SK-N-SH (cell line): ENCODE measurements at regions not wholly inside any gene's neighbourhood (a gene's known extent, or its start where the extent isn't known, plus 50 kb on each side); places are given as distances from the start of the nearest gene placed in this dataset.

Experiments used
- CTCF ChIA-PET: fragments of 300-600, 350-600 bp; formaldehyde crosslinking; extraction: SDS; loops from one replicate; lab custom pipeline; 2021; lab: Yijun Ruan, JAX
- POLR2A ChIA-PET: fragments of 350-600 bp; sonication (Branson Sonifier 250); formaldehyde crosslinking; extraction: SDS; loops from one replicate; lab custom pipeline; 2020; ENCODE audit warnings: antibody characterized with exemption, inconsistent platforms; lab: Yijun Ruan, JAX
- DNase-seq: peaks from one replicate; pipeline ENCODE4 v3.0.0; 2012
- H2AFZ ChIP-seq: fragments of 200-600 bp; sonication (generic); 2 replicates; pipeline ENCODE4 v1.8.1; 2016; ENCODE audit warnings: antibody characterized with exemption, mild to moderate bottlenecking, low read depth
- H3F3A ChIP-seq: fragments of 200-600 bp; sonication (generic); replicated peaks from 2 replicates; pipeline ENCODE3; 2016; ENCODE audit warnings: antibody characterized with exemption, mild to moderate bottlenecking; ENCODE audit not compliant: insufficient read depth
- H3K27ac ChIP-seq, 2 experiments: fragments of 200-500 bp in 1 of 2; fragments of 200-600 bp in 1 of 2; sonication (Bioruptor generic) in 1 of 2; sonication (generic), shearing (Covaris generic) in 1 of 2; 2 replicates each; pipeline versions ENCODE4 v1.5.1 to v1.6.1; 2014 to 2016; ENCODE audit warnings: low read depth in 2 of 2, inconsistent platforms in 1 of 2, low read length in 1 of 2, mild to moderate bottlenecking in 1 of 2, mixed read lengths in 1 of 2
- H3K27me3 ChIP-seq: fragments of 200-600 bp; sonication (generic), shearing (Covaris generic); 2 replicates; pipeline ENCODE4 v1.6.1; 2016; ENCODE audit warnings: mixed run types; ENCODE audit not compliant: insufficient read depth
- H3K36me3 ChIP-seq, 2 experiments: fragments of 200-500 bp in 1 of 2; fragments of 200-600 bp in 1 of 2; sonication (Bioruptor generic) in 1 of 2; sonication (generic) in 1 of 2; replicated peaks in 1 of 2; 2 replicates each; pipeline versions ENCODE3 to v1.5.1; 2014 to 2016; ENCODE audit warnings: low read length in 1 of 2, mild to moderate bottlenecking in 1 of 2; ENCODE audit not compliant: insufficient read depth in 2 of 2, control insufficient read depth in 1 of 2
- H3K4me1 ChIP-seq, 2 experiments: fragments of 200-500 bp in 1 of 2; fragments of 200-600 bp in 1 of 2; sonication (Bioruptor generic) in 1 of 2; sonication (generic), shearing (Covaris generic) in 1 of 2; 2 replicates each; pipeline versions ENCODE4 v1.5.1 to v1.6.1; 2014 to 2016; ENCODE audit warnings: low read depth in 1 of 2, low read length in 1 of 2, mixed run types in 1 of 2; ENCODE audit not compliant: insufficient read depth in 2 of 2, control insufficient read depth in 1 of 2
- H3K4me2 ChIP-seq: fragments of 200-600 bp; sonication (generic), shearing (Covaris generic); 2 replicates; pipeline ENCODE4 v1.6.1; 2017; ENCODE audit warnings: mixed run types
- H3K4me3 ChIP-seq, 2 experiments: fragments of 200-500 bp in 1 of 2; fragments of 200-600 bp in 1 of 2; sonication (Bioruptor generic) in 1 of 2; sonication (generic), shearing (Covaris generic) in 1 of 2; 2 replicates each; pipeline versions ENCODE4 v1.5.1 to v1.8.1; 2014 to 2016; ENCODE audit warnings: low read depth in 2 of 2, inconsistent platforms in 1 of 2, low read length in 1 of 2, mild to moderate bottlenecking in 1 of 2, mixed read lengths in 1 of 2, moderate library complexity in 1 of 2
- H3K79me2 ChIP-seq: fragments of 200-600 bp; sonication (generic); 2 replicates; pipeline ENCODE4 v1.8.1; 2017; ENCODE audit warnings: mild to moderate bottlenecking; ENCODE audit not compliant: insufficient read depth
- H3K9ac ChIP-seq: fragments of 200-600 bp; sonication (generic); 2 replicates; pipeline ENCODE4 v1.6.1; 2017; ENCODE audit warnings: mixed run types
- H3K9me2 ChIP-seq: fragments of 200-600 bp; sonication (generic); 2 replicates; pipeline ENCODE4 v1.6.1; 2017; ENCODE audit warnings: mixed run types
- H3K9me3 ChIP-seq: fragments of 200-600 bp; sonication (generic); 2 replicates; pipeline ENCODE4 v1.6.1; 2017; ENCODE audit warnings: mixed run types, mild to moderate bottlenecking, moderate library complexity
- H4K20me1 ChIP-seq: fragments of 200-600 bp; sonication (generic); 2 replicates; pipeline ENCODE4 v1.6.1; 2017; ENCODE audit warnings: mild to moderate bottlenecking, mixed run types; ENCODE audit not compliant: insufficient read depth
- CHD2 ChIP-seq: fragments of 150-350 bp; IDR thresholded peaks from 2 replicates; pipeline ENCODE4 v1.6.1; 2018; ENCODE audit warnings: low read length; ENCODE audit not compliant: partially characterized antibody
- EP300 ChIP-seq, 2 experiments: IDR thresholded peaks; 2 replicates each; pipeline versions ENCODE4 v1.4.0 to v1.6.1; 2012; ENCODE audit warnings: borderline replicate concordance in 1 of 2, low read depth in 1 of 2, low read length in 1 of 2
- FOXJ3 ChIP-seq: sonication (generic); formaldehyde crosslinking; IDR thresholded peaks from 2 replicates; pipeline ENCODE4 v1.5.1; 2020; ENCODE audit warnings: mild to moderate bottlenecking, missing genetic modification reagents
- GABPA ChIP-seq: IDR thresholded peaks from 2 replicates; pipeline ENCODE4 v1.4.0; 2012; ENCODE audit warnings: low read depth, mild to moderate bottlenecking
- GATA2 ChIP-seq: sonication (generic); formaldehyde crosslinking; IDR thresholded peaks from 2 replicates; pipeline ENCODE4 v1.5.0; 2020; ENCODE audit warnings: mild to moderate bottlenecking, missing genetic modification reagents
- JUND ChIP-seq: IDR thresholded peaks from 2 replicates; pipeline ENCODE4 v1.4.0; 2012
- MEF2A ChIP-seq: IDR thresholded peaks from 2 replicates; pipeline ENCODE4 v1.4.0; 2012; ENCODE audit warnings: low read depth, borderline replicate concordance
- NFIC ChIP-seq: IDR thresholded peaks from 2 replicates; pipeline ENCODE4 v1.4.0; 2012; ENCODE audit warnings: borderline replicate concordance
- RFX5 ChIP-seq: IDR thresholded peaks from 2 replicates; pipeline ENCODE4 v1.6.1; 2012; ENCODE audit warnings: mild to moderate bottlenecking, improper control_type of control experiment, low read length
- RXRA ChIP-seq: IDR thresholded peaks from 2 replicates; pipeline ENCODE4 v1.4.0; 2012; ENCODE audit warnings: low read depth, mild to moderate bottlenecking, borderline replicate concordance
- TAF1 ChIP-seq: IDR thresholded peaks from 2 replicates; pipeline ENCODE4 v1.6.1; 2012; ENCODE audit warnings: low read depth, mild to moderate bottlenecking, low read length, moderate library complexity, borderline replicate concordance
- TCF12 ChIP-seq: IDR thresholded peaks from 2 replicates; pipeline ENCODE4 v1.4.0; 2012
- TEAD4 ChIP-seq: IDR thresholded peaks from 2 replicates; pipeline ENCODE4 v1.4.0; 2012; ENCODE audit warnings: mild to moderate bottlenecking, borderline replicate concordance; ENCODE audit not compliant: insufficient read depth
- WGBS: methylation state at CpG from one replicate; pipeline ENCODE4 v1.1.6; 2017; ENCODE audit warnings: low lambda C conversion rate; 5-methylcytosine and 5-hydroxymethylcytosine counted together
- TF ChIP-seq, protein P1 (sequence below): IDR thresholded peaks from 2 replicates; pipeline ENCODE4; 2012
- TF ChIP-seq, protein P2 (sequence below): IDR thresholded peaks from 2 replicates; pipeline ENCODE4 v1.4.0; 2012; ENCODE audit warnings: low read depth

DNA sequence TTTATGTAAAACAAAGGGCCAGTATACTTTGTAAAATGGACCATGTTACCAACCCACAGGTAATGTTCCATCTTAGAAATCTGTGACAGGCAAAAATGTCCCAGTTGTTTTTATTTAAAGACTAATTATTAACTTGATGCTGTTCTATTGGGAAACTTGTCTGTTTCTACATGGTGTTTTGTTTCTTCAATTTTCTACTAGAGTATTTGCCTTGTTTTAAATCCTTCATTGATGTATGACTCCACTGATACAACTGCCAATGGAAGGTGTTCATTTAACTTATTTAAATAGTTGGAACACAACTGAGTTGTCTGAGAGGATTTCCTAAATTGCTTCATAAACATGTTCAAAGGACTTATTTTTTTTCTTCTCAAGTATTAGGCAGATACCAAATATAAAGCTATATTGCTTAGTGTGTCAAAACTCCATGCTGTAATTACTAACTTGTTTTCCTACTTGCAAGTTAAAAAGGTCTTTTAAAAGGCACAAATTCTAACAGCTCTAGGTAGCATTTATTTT, 152.0 kb upstream of the XPO1 start:
- no peak overlapping the region; the same call in 1 of the 2 replicates for H2AFZ ChIP-seq
- no peaks in the 10 kb centered on the region for H3K27me3 ChIP-seq
- no peak overlapping the region for H3K27ac ChIP-seq
- no peaks in the 10 kb centered on the region for H3K9me2 ChIP-seq
- ChIA-PET POLR2A (no interaction called here), CTCF (no interaction called here)
- H4K20me1 ChIP-seq, result no peaks in the 10 kb centered on the region
- no peaks in the 10 kb centered on the region for H3K79me2 ChIP-seq
- H3K9ac ChIP-seq, result no peak overlapping the region
- no peaks in the 10 kb centered on the region for H3F3A ChIP-seq
- no peaks in the 10 kb centered on the region for H3K9me3 ChIP-seq
- TF ChIP-seq, protein P1, sequence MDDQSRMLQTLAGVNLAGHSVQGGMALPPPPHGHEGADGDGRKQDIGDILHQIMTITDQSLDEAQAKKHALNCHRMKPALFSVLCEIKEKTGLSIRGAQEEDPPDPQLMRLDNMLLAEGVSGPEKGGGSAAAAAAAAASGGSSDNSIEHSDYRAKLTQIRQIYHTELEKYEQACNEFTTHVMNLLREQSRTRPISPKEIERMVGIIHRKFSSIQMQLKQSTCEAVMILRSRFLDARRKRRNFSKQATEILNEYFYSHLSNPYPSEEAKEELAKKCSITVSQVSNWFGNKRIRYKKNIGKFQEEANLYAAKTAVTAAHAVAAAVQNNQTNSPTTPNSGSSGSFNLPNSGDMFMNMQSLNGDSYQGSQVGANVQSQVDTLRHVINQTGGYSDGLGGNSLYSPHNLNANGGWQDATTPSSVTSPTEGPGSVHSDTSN, result no peak
- TF ChIP-seq GATA2 (CRISPR knock-in tag) (no peak), MEF2A (no peak), FOXJ3 (CRISPR knock-in tag) (no peak), NFIC (no peak), JUND (no peak), CHD2 (no peak), RFX5 (no peak), EP300 (IDR thresholded peaks at IDR 0.05; ENCODE audit: borderline replicate concordance in 1 of 2, low read depth in 1 of 2, low read length in 1 of 2) (no peak), TCF12 (no peak), RXRA (no peak), TAF1 (no peak), TEAD4 (no peak), GABPA (no peak)
- TF ChIP-seq, protein P2, sequence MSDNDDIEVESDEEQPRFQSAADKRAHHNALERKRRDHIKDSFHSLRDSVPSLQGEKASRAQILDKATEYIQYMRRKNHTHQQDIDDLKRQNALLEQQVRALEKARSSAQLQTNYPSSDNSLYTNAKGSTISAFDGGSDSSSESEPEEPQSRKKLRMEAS, result no peak
- H3K4me1 ChIP-seq, result peaks cover 0 to 6% of the 10 kb centered on the region in 2 experiments; a peak in 2 of 4 replicates
- no peak overlapping the region for H3K4me2 ChIP-seq
- H3K4me3 ChIP-seq, result no peak overlapping the region
- DNase-seq, result no peak
- no peaks in the 10 kb centered on the region for H3K36me3 ChIP-seq

DNA sequence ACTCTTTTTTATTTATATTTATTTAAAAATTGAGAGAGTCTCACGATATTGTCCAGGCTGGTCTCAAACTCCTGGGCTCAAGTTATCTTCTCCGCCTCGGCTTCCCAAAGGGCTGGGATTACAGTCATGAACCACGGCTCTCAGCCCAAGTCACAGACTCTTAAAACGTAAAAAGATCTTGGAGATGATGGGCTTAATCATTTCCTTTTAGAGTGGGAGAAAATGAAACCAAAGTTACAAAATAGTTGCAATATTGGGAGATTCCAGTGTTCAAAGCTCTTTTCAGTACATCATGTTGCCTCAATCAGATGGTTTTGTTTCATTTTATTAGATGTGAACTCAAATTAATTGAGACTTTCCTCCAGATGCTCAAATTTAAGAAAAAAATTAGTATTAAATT, 151.4 kb upstream of the XPO1 start:
- Histone ChIP-seq H3K4me1 (peaks cover 0 to 4% of the 10 kb centered on the region in 2 experiments; a peak in 2 of 4 replicates), H3K36me3 (no peaks in the 10 kb centered on the region), H3K4me2 (no peak overlapping the region), H3K27me3 (no peaks in the 10 kb centered on the region), H3F3A (no peaks in the 10 kb centered on the region), H3K27ac (no peak overlapping the region), H2AFZ (peak overlapping the region; percentile 78; the same call in 1 of the 2 replicates), H3K4me3 (no peak overlapping the region), H3K9me3 (no peaks in the 10 kb centered on the region), H4K20me1 (no peaks in the 10 kb centered on the region), H3K79me2 (no peaks in the 10 kb centered on the region), H3K9me2 (no peaks in the 10 kb centered on the region), H3K9ac (no peak overlapping the region)
- POLR2A ChIA-PET, result no interaction called here
- TF ChIP-seq, protein P1, result no peak
- no peak for DNase-seq
- CTCF ChIA-PET, result no interaction called here
- 77% methylated on average over 5 of the region's 5 CpGs for WGBS
